H9 (cell line): ENCODE measurements at regions not wholly inside any gene's neighbourhood (a gene's known extent, or its start where the extent isn't known, plus 50 kb on each side); places are given as distances from the start of the nearest gene placed in this dataset.
A peak's percentile ranks its signal among the peaks of the same experiment; 100 is the strongest.

ENCODE experiments used
- DNase-seq: peaks from one replicate; pipeline ENCODE4 v3.0.0-alpha.2; 2017
- H2AFZ ChIP-seq: one replicate; pipeline ENCODE4 v1.6.1; 2013; ENCODE audit warnings: mild to moderate bottlenecking, low read length, control low read depth, moderate library complexity
- H2AK5ac ChIP-seq: 2 replicates; pipeline ENCODE4 v1.6.1; 2013; ENCODE audit warnings: low read length, control low read depth, mixed read lengths; ENCODE audit not compliant: insufficient read length
- H2BK120ac ChIP-seq: one replicate; pipeline ENCODE4 v1.6.1; 2013; ENCODE audit warnings: low read depth, mild to moderate bottlenecking, low read length, control low read depth, inconsistent platforms; ENCODE audit not compliant: poor library complexity, severe bottlenecking
- H2BK12ac ChIP-seq: 2 replicates; pipeline ENCODE4 v1.6.1; 2013; ENCODE audit warnings: low read length, control low read depth, mixed read lengths, low read depth; ENCODE audit not compliant: insufficient read length
- H2BK15ac ChIP-seq: 2 replicates; pipeline ENCODE4 v1.6.1; 2013; ENCODE audit warnings: low read depth, low read length, control low read depth
- H2BK20ac ChIP-seq: one replicate; pipeline ENCODE4 v1.6.1; 2013; ENCODE audit warnings: low read depth, mild to moderate bottlenecking, low read length, control low read depth, inconsistent platforms; ENCODE audit not compliant: poor library complexity, severe bottlenecking
- H2BK5ac ChIP-seq: 2 replicates; pipeline ENCODE4 v1.6.1; 2013; ENCODE audit warnings: low read length, control low read depth, mixed read lengths; ENCODE audit not compliant: insufficient read length
- H3K14ac ChIP-seq: 2 replicates; pipeline ENCODE4 v1.6.1; 2013; ENCODE audit warnings: low read length, control low read depth; ENCODE audit not compliant: insufficient read depth
- H3K18ac ChIP-seq: 2 replicates; pipeline ENCODE4 v1.6.1; 2013; ENCODE audit warnings: low read depth, mild to moderate bottlenecking, mixed read lengths, low read length, control low read depth; ENCODE audit not compliant: insufficient read length
- H3K23ac ChIP-seq: 2 replicates; pipeline ENCODE4 v1.6.1; 2013; ENCODE audit warnings: low read length, control low read depth, mixed read lengths, low read depth; ENCODE audit not compliant: insufficient read length
- H3K23me2 ChIP-seq: 2 replicates; pipeline ENCODE4 v1.6.1; 2013; ENCODE audit warnings: low read depth, mild to moderate bottlenecking, mixed read lengths, low read length, control low read depth; ENCODE audit not compliant: insufficient read length, poor library complexity, severe bottlenecking
- H3K27ac ChIP-seq: 2 replicates; pipeline ENCODE4 v1.5.1; 2013; ENCODE audit warnings: low read length, control low read depth, mixed read lengths, low read depth; ENCODE audit not compliant: insufficient read length
- H3K27me3 ChIP-seq: 2 replicates; pipeline ENCODE4 v1.6.1; 2013; ENCODE audit warnings: low read length, control low read depth, inconsistent platforms; ENCODE audit not compliant: insufficient read depth
- H3K4ac ChIP-seq: 2 replicates; pipeline ENCODE4 v1.6.1; 2013; ENCODE audit warnings: low read depth, mild to moderate bottlenecking, control low read depth, inconsistent platforms, low read length, moderate library complexity
- H3K4me1 ChIP-seq: 2 replicates; pipeline ENCODE4 v1.6.1; 2013; ENCODE audit warnings: low read length, control low read depth, inconsistent platforms; ENCODE audit not compliant: insufficient read depth
- H3K4me2 ChIP-seq: 2 replicates; pipeline ENCODE4 v1.6.1; 2013; ENCODE audit warnings: low read length, control low read depth, mixed read lengths; ENCODE audit not compliant: insufficient read length, insufficient read depth
- H3K56ac ChIP-seq: 2 replicates; pipeline ENCODE4 v1.6.1; 2013; ENCODE audit warnings: low read depth, mild to moderate bottlenecking, mixed read lengths, low read length, control low read depth; ENCODE audit not compliant: insufficient read length
- H3K79me1 ChIP-seq: 2 replicates; pipeline ENCODE4 v1.6.1; 2013; ENCODE audit warnings: low read depth, mild to moderate bottlenecking, moderate library complexity, low read length, control low read depth, inconsistent platforms; ENCODE audit not compliant: insufficient read depth, poor library complexity, severe bottlenecking
- H3K79me2 ChIP-seq: 2 replicates; pipeline ENCODE4 v1.6.1; 2013; ENCODE audit warnings: low read length, control low read depth, inconsistent platforms; ENCODE audit not compliant: insufficient read depth
- H3K9ac ChIP-seq: 2 replicates; pipeline ENCODE4 v1.6.1; 2013; ENCODE audit warnings: low read length, control low read depth, mixed read lengths; ENCODE audit not compliant: insufficient read length; ENCODE audit errors: extremely low read depth
- H3K9me3 ChIP-seq: one replicate; pipeline ENCODE4 v1.6.1; 2013; ENCODE audit warnings: low read depth, low read length, inconsistent platforms; ENCODE audit not compliant: control insufficient read depth
- H3T11ph ChIP-seq: one replicate; pipeline ENCODE4 v1.6.1; 2013; ENCODE audit warnings: mild to moderate bottlenecking, low read length, control low read depth, inconsistent platforms
- H4K20me1 ChIP-seq: one replicate; pipeline ENCODE4 v1.6.1; 2013; ENCODE audit not compliant: control insufficient read depth, insufficient read length, insufficient read depth
- H4K5ac ChIP-seq: 2 replicates; pipeline ENCODE4 v1.6.1; 2013; ENCODE audit warnings: low read depth, mild to moderate bottlenecking, mixed read lengths, low read length, control low read depth; ENCODE audit not compliant: insufficient read length
- H4K8ac ChIP-seq: replicated peaks from 2 replicates; pipeline ENCODE4 v1.6.1; 2013; ENCODE audit warnings: low read length, control low read depth, mixed read lengths, low read depth; ENCODE audit not compliant: insufficient read length
- H4K91ac ChIP-seq: 2 replicates; pipeline ENCODE4 v1.6.1; 2013; ENCODE audit warnings: low read depth, mild to moderate bottlenecking, moderate library complexity, mixed read lengths, low read length, control low read depth; ENCODE audit not compliant: insufficient read length
- H3K27ac Mint-ChIP-seq, 3 experiments: 2 replicates in 2 of 3; 3 replicates in 1 of 3; pipeline ENCODE4 v1.8.0; 2020 to 2021; ENCODE audit warnings: mixed read lengths in 3 of 3, mild to moderate bottlenecking in 1 of 3, moderate library complexity in 1 of 3
- H3K27me3 Mint-ChIP-seq: 2 replicates; pipeline ENCODE4 v1.8.0; 2021; ENCODE audit warnings: low read depth, mild to moderate bottlenecking, moderate library complexity, mixed read lengths
- H3K36me3 Mint-ChIP-seq, 3 experiments: 2 replicates in 2 of 3; 3 replicates in 1 of 3; pipeline ENCODE4 v1.8.0; 2020 to 2021; ENCODE audit warnings: low read depth in 3 of 3, mixed read lengths in 3 of 3; ENCODE audit not compliant: insufficient read depth in 1 of 3
- H3K4me1 Mint-ChIP-seq, 2 experiments: 2 replicates each; pipeline ENCODE4 v1.8.0; 2020; ENCODE audit warnings: mixed read lengths in 2 of 2
- H3K4me3 Mint-ChIP-seq, 2 experiments: 2 replicates in 1 of 2; 3 replicates in 1 of 2; pipeline ENCODE4 v1.8.0; 2020 to 2021; ENCODE audit warnings: mild to moderate bottlenecking in 2 of 2, mixed read lengths in 2 of 2, moderate library complexity in 1 of 2
- H3K9me3 Mint-ChIP-seq, 2 experiments: 2 replicates in 1 of 2; 3 replicates in 1 of 2; pipeline ENCODE4 v1.8.0; 2020; ENCODE audit warnings: mild to moderate bottlenecking in 2 of 2, mixed read lengths in 2 of 2, moderate library complexity in 1 of 2
- CTCF ChIP-seq: fragments of 200-600 bp; sonication (generic); conservative IDR thresholded peaks from 3 replicates; pipeline ENCODE4 v1.8.0; 2021; ENCODE audit warnings: antibody characterized with exemption, mild to moderate bottlenecking
- WGBS: extraction: QIAGEN DNeasy Blood & Tissue Kit; methylation state at CpG from one replicate; pipeline ENCODE4 v1.1.7; 2013; ENCODE audit warnings: missing lambda C conversion rate, low lambda C conversion rate, mixed read lengths; ENCODE audit not compliant: insufficient read length; ENCODE audit errors: extremely low coverage; 5-methylcytosine and 5-hydroxymethylcytosine counted together

GRCh38 chr3:67154429-67154828 lies 156.3 kb downstream of the KBTBD8 start:
- no peak overlapping the region for H4K91ac ChIP-seq
- no peaks in the 10 kb centered on the region for H3K27me3 ChIP-seq
- no CpG with 5 or more reads among the region's 8 CpGs for WGBS
- peaks cover 2% of the 10 kb centered on the region; the same call in 1 of the 2 replicates for H3K4me1 ChIP-seq
- no peak overlapping the region; the same call in 1 of the 2 replicates for H3K14ac ChIP-seq
- Mint-ChIP-seq H3K36me3 (no peaks in the 10 kb centered on the region; a peak in 3 of 7 replicates), H3K4me1 (peaks cover 10 to 11% of the 10 kb centered on the region in 2 experiments; a peak in 2 of 4 replicates), H3K27ac (no peak overlapping the region), H3K4me3 (no peak overlapping the region), H3K9me3 (peaks cover 8 to 14% of the 10 kb centered on the region in 2 experiments; a peak in 4 of 5 replicates), H3K27me3 (no peaks in the 10 kb centered on the region; the same call in 1 of the 2 replicates)
- H2BK15ac ChIP-seq, result no peak overlapping the region
- H3K4me2 ChIP-seq, result no peak overlapping the region
- no peak overlapping the region for H3K56ac ChIP-seq
- H2BK120ac ChIP-seq, result no peak overlapping the region
- H3K27ac ChIP-seq, result no peak overlapping the region
- no peaks in the 10 kb centered on the region for H3K23me2 ChIP-seq
- no peaks in the 10 kb centered on the region for H3K79me2 ChIP-seq
- no peak overlapping the region for H2BK5ac ChIP-seq
- H2BK20ac ChIP-seq, result no peak overlapping the region
- no peak overlapping the region for H4K5ac ChIP-seq
- H3K23ac ChIP-seq, result no peak overlapping the region
- H2AFZ ChIP-seq, result no peak overlapping the region
- no peaks in the 10 kb centered on the region for H4K20me1 ChIP-seq
- H3K79me1 ChIP-seq, result no peaks in the 10 kb centered on the region
- H3K18ac ChIP-seq, result no peak overlapping the region
- no peak for TF ChIP-seq CTCF
- H4K8ac ChIP-seq, result no peak overlapping the region
- H2AK5ac ChIP-seq, result no peak overlapping the region
- DNase-seq, result peak; percentile 50
- H3K9ac ChIP-seq, result no peak overlapping the region
- H3K9me3 ChIP-seq, result no peaks in the 10 kb centered on the region
- no peak overlapping the region for H2BK12ac ChIP-seq
- H3T11ph ChIP-seq, result no peak overlapping the region
- no peak overlapping the region for H3K4ac ChIP-seq
